Right atrium auricular region (tissue), 2 donors: ENCODE measurements at regions not wholly inside any gene's neighbourhood (a gene's known extent, or its start where the extent isn't known, plus 50 kb on each side); places are given as distances from the start of the nearest gene placed in this dataset.

Experiments
- DNase-seq: peaks from one replicate; pipeline ENCODE4 v3.0.0-alpha.2; 2019; ENCODE audit warnings: low spot score
- H3K27ac ChIP-seq, 2 donors: fragments of 200-600 bp; sonication (generic); 1 replicate in 1 of 2; 2 replicates in 1 of 2; pipeline ENCODE4 v1.5.1; 2016 to 2019
- H3K27me3 ChIP-seq, 2 donors: fragments of 200-600 bp; sonication (generic); one replicate each; pipeline versions ENCODE4 v1.5.1 to v1.6.0; 2017 to 2019
- H3K36me3 ChIP-seq: fragments of 200-600 bp; sonication (generic); one replicate; pipeline ENCODE4 v1.5.1; 2016
- H3K4me1 ChIP-seq, 2 donors: fragments of 200-600 bp; sonication (generic); one replicate each; pipeline versions ENCODE4 v1.5.1 to v1.6.0; 2017 to 2019
- H3K4me3 ChIP-seq, 2 donors: fragments of 200-600 bp; sonication (generic); 1 replicate in 1 of 2; 2 replicates in 1 of 2; pipeline ENCODE4 v1.5.1; 2017 to 2019; ENCODE audit warnings: mild to moderate bottlenecking in 1 of 2, moderate library complexity in 1 of 2
- H3K9me3 ChIP-seq, 2 donors: fragments of 200-600 bp; sonication (generic); one replicate each; pipeline ENCODE4 v1.5.1; 2019
- TF ChIP-seq, protein P1 (sequence below), 2 donors: fragments of 200-600 bp; sonication (generic); IDR thresholded peaks; one replicate each; pipeline ENCODE4 v1.5.1; 2019; ENCODE audit warnings: antibody characterized with exemption in 2 of 2

DNA sequence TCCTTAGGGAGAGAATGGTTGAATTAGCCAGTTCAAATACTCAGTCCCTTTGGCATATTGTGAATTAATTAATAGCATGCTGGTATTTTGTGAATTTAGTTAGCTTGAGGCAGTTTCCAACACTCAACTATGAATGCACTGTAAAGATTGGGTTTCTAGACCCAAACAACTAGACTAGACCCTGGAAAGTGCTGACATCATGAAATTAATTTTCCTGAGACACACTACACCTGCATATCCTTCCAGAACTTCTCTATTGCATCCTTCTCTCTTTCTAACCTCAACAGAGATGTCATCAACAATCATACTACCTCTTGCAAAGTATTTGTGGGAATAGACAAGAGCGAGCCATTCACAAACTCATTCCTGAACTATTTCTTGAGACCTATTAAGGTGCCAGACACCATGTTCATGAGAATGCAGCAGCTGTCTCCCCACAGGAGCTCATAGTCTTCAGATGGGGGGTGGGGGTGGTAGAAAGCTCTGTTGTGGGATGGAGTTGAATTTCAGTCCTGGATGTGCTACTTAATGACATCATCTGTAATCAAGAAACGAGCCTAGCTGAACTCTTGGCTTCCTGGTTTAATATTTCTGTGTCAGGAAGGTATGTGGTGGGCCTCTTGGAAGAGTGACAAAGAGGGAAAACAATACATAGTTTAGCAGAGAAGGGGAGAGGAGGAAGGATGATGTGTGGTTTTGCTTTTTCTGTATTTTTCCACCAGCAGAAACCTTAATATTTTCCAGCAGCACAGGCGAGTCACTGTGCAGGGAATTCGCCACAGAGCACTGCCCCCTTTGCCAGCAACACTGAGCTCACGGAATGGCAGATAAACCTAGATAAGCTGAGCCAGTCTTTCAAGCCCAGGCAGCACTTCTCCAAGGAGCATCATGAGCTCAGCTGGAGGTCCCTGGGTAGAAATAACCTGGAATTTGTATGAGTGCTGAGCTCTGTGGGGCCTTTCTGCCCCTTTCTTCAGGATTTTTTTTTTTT is 53.1 kb upstream of the CYSLTR2 start:
- Histone ChIP-seq H3K4me1 (peaks cover 0 to 10% of the 10 kb centered on the region in 2 donors), H3K9me3 (peaks cover 0 to 17% of the 10 kb centered on the region in 2 donors), H3K27ac (peak overlapping the region in 1 of 2 donors; percentile 10), H3K36me3 (no peaks in the 10 kb centered on the region), H3K27me3 (no peaks in the 10 kb centered on the region), H3K4me3 (no peak overlapping the region)
- TF ChIP-seq, protein P1, sequence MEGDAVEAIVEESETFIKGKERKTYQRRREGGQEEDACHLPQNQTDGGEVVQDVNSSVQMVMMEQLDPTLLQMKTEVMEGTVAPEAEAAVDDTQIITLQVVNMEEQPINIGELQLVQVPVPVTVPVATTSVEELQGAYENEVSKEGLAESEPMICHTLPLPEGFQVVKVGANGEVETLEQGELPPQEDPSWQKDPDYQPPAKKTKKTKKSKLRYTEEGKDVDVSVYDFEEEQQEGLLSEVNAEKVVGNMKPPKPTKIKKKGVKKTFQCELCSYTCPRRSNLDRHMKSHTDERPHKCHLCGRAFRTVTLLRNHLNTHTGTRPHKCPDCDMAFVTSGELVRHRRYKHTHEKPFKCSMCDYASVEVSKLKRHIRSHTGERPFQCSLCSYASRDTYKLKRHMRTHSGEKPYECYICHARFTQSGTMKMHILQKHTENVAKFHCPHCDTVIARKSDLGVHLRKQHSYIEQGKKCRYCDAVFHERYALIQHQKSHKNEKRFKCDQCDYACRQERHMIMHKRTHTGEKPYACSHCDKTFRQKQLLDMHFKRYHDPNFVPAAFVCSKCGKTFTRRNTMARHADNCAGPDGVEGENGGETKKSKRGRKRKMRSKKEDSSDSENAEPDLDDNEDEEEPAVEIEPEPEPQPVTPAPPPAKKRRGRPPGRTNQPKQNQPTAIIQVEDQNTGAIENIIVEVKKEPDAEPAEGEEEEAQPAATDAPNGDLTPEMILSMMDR (IDR thresholded peaks at IDR 0.05) = no peak
- DNase-seq = no peak

GRCh38 chr13:48602296-48603016 is 51.3 kb upstream of the CYSLTR2 start:
- H3K27ac ChIP-seq = no peak overlapping the region
- TF ChIP-seq, protein P1 (IDR thresholded peaks at IDR 0.05) = no peak
- H3K9me3 ChIP-seq = peaks cover 0 to 23% of the 10 kb centered on the region in 2 donors
- no peak overlapping the region for H3K4me3 ChIP-seq
- no peak for DNase-seq
- H3K36me3 ChIP-seq = no peaks in the 10 kb centered on the region
- H3K4me1 ChIP-seq = peaks cover 0 to 10% of the 10 kb centered on the region in 2 donors
- H3K27me3 ChIP-seq = no peaks in the 10 kb centered on the region

- no peaks in the 10 kb centered on the region for H3K27me3 ChIP-seq
- H3K4me1 ChIP-seq = peaks cover 0 to 10% of the 10 kb centered on the region in 2 donors
- no peak for DNase-seq
- H3K36me3 ChIP-seq = no peaks in the 10 kb centered on the region
- TF ChIP-seq, protein P1 (IDR thresholded peaks at IDR 0.05) = no peak
- H3K27ac ChIP-seq = no peak overlapping the region
- no peak overlapping the region for H3K4me3 ChIP-seq
- H3K9me3 ChIP-seq = peaks cover 0 to 16% of the 10 kb centered on the region in 2 donors
Measured at GRCh38 chr13:48603375-48603774, 50.4 kb upstream of the CYSLTR2 start.
